Right renal cortex interstitium (tissue), 3 donors: ENCODE measurements at regions not wholly inside any gene's neighbourhood (a gene's known extent, or its start where the extent isn't known, plus 50 kb on each side); places are given as distances from the start of the nearest gene placed in this dataset.

ENCODE experiments used
- DNase-seq, 3 donors: peaks; one replicate each; pipeline ENCODE4 v3.0.0-alpha.2; 2013; ENCODE audit warnings: low read depth in 3 of 3, low spot score in 2 of 3

GRCh38 chr1:234990328-234990675 lies 138.3 kb downstream of the TOMM20 start:
- no peak for DNase-seq

GRCh38 chr1:234989479-234990327 lies 138.9 kb downstream of the TOMM20 start:
- DNase-seq, result no peak

GRCh38 chr1:234989019-234989418 lies 139.6 kb downstream of the TOMM20 start:
- no peak for DNase-seq

GRCh38 chr1:234988536-234988935 lies 140.1 kb downstream of the TOMM20 start:
- no peak for DNase-seq

- no peak for DNase-seq
Observed at GRCh38 chr1:234988155-234988517, 140.5 kb downstream of the TOMM20 start.

- no peak for DNase-seq
Observed at GRCh38 chr1:234987415-234988154, 141.1 kb downstream of the TOMM20 start.

GRCh38 chr1:234986750-234987414 lies 141.8 kb downstream of the TOMM20 start:
- no peak for DNase-seq

- no peak for DNase-seq
Observed at GRCh38 chr1:234985516-234986294, 142.9 kb downstream of the TOMM20 start.

GRCh38 chr1:234985007-234985370 lies 143.6 kb downstream of the TOMM20 start:
- DNase-seq, result no peak

- no peak for DNase-seq
Observed at GRCh38 chr1:234983564-234984238, 144.9 kb downstream of the TOMM20 start.

- DNase-seq, result no peak
Observed at GRCh38 chr1:234981758-234982157, 146.9 kb downstream of the TOMM20 start.

GRCh38 chr1:234980645-234981396 lies 147.8 kb downstream of the TOMM20 start:
- DNase-seq, result no peak

- DNase-seq, result no peak
Observed at GRCh38 chr1:234980291-234980644, 148.4 kb downstream of the TOMM20 start.

- DNase-seq, result no peak
Observed at GRCh38 chr1:234979296-234980279, 149.0 kb downstream of the TOMM20 start.

GRCh38 chr1:234978397-234979295 lies 150.0 kb downstream of the TOMM20 start:
- DNase-seq, result no peak

GRCh38 chr1:234977875-234978396 lies 150.7 kb downstream of the TOMM20 start:
- DNase-seq, result no peak
